ENCODE measurements at regions not wholly inside any gene's neighbourhood (a gene's known extent, or its start where the extent isn't known, plus 50 kb on each side); places are given as distances from the start of the nearest gene placed in this dataset.

GRCh38 chr18:5678278-5678677, 134.5 kb upstream of the EPB41L3 start:
- H3K9ac ChIP-seq (ENCODE audit: low read length), result no peak overlapping the region
- DNase-seq (ENCODE audit: low read depth), result no peak
- no peak overlapping the region for H3K4me3 ChIP-seq (ENCODE audit: low read length)
- H3K4me1 ChIP-seq (ENCODE audit: control insufficient read depth, insufficient read depth, low read length), result no peaks in the 10 kb centered on the region
- H3K9me3 ChIP-seq (ENCODE audit: control insufficient read depth, low read length), result no peaks in the 10 kb centered on the region
- peaks cover 5% of the 10 kb centered on the region for H3K27me3 ChIP-seq (replicated peaks; ENCODE audit: control insufficient read depth, insufficient read depth, low read length)
- H3K36me3 ChIP-seq (ENCODE audit: control insufficient read depth, insufficient read depth, low read length, severe bottlenecking), result no peaks in the 10 kb centered on the region

GRCh38 chr18:5673616-5674015, 129.8 kb upstream of the EPB41L3 start:
- peaks cover 5% of the 10 kb centered on the region for H3K27me3 ChIP-seq (replicated peaks; ENCODE audit: control insufficient read depth, insufficient read depth, low read length)
- no peaks in the 10 kb centered on the region for H3K9me3 ChIP-seq (ENCODE audit: control insufficient read depth, low read length)
- H3K36me3 ChIP-seq (ENCODE audit: control insufficient read depth, insufficient read depth, low read length, severe bottlenecking), result no peaks in the 10 kb centered on the region
- no peak overlapping the region for H3K4me3 ChIP-seq (ENCODE audit: low read length)
- no peak for DNase-seq (ENCODE audit: low read depth)
- H3K9ac ChIP-seq (ENCODE audit: low read length), result no peak overlapping the region
- no peaks in the 10 kb centered on the region for H3K4me1 ChIP-seq (ENCODE audit: control insufficient read depth, insufficient read depth, low read length)

- Histone ChIP-seq H3K4me1 (ENCODE audit: control insufficient read depth, insufficient read depth, low read length) (no peaks in the 10 kb centered on the region), H3K36me3 (ENCODE audit: control insufficient read depth, insufficient read depth, low read length, severe bottlenecking) (no peaks in the 10 kb centered on the region), H3K27me3 (replicated peaks; ENCODE audit: control insufficient read depth, insufficient read depth, low read length) (no peaks in the 10 kb centered on the region), H3K9me3 (ENCODE audit: control insufficient read depth, low read length) (no peaks in the 10 kb centered on the region), H3K9ac (ENCODE audit: low read length) (no peak overlapping the region), H3K4me3 (ENCODE audit: low read length) (no peak overlapping the region)
- no peak for DNase-seq (ENCODE audit: low read depth)
Observed at GRCh38 chr18:5669585-5669984, 125.8 kb upstream of the EPB41L3 start.

GRCh38 chr18:5668087-5668715, 124.4 kb upstream of the EPB41L3 start:
- Histone ChIP-seq H3K9ac (ENCODE audit: low read length) (no peak overlapping the region), H3K27me3 (replicated peaks; ENCODE audit: control insufficient read depth, insufficient read depth, low read length) (no peaks in the 10 kb centered on the region), H3K9me3 (ENCODE audit: control insufficient read depth, low read length) (no peaks in the 10 kb centered on the region), H3K4me1 (ENCODE audit: control insufficient read depth, insufficient read depth, low read length) (no peaks in the 10 kb centered on the region), H3K36me3 (ENCODE audit: control insufficient read depth, insufficient read depth, low read length, severe bottlenecking) (no peaks in the 10 kb centered on the region), H3K4me3 (ENCODE audit: low read length) (no peak overlapping the region)
- no peak for DNase-seq (ENCODE audit: low read depth)

- Histone ChIP-seq H3K36me3 (ENCODE audit: control insufficient read depth, insufficient read depth, low read length, severe bottlenecking) (no peaks in the 10 kb centered on the region), H3K4me1 (ENCODE audit: control insufficient read depth, insufficient read depth, low read length) (no peaks in the 10 kb centered on the region), H3K9ac (ENCODE audit: low read length) (no peak overlapping the region), H3K4me3 (ENCODE audit: low read length) (no peak overlapping the region), H3K27me3 (replicated peaks; ENCODE audit: control insufficient read depth, insufficient read depth, low read length) (no peaks in the 10 kb centered on the region), H3K9me3 (ENCODE audit: control insufficient read depth, low read length) (no peaks in the 10 kb centered on the region)
- no peak for DNase-seq (ENCODE audit: low read depth)
Observed at GRCh38 chr18:5667356-5667755, 123.6 kb upstream of the EPB41L3 start.

GRCh38 chr18:5662586-5663090, 118.8 kb upstream of the EPB41L3 start:
- Histone ChIP-seq H3K9me3 (ENCODE audit: control insufficient read depth, low read length) (no peaks in the 10 kb centered on the region), H3K36me3 (ENCODE audit: control insufficient read depth, insufficient read depth, low read length, severe bottlenecking) (no peaks in the 10 kb centered on the region), H3K4me1 (ENCODE audit: control insufficient read depth, insufficient read depth, low read length) (no peaks in the 10 kb centered on the region), H3K9ac (ENCODE audit: low read length) (no peak overlapping the region), H3K4me3 (ENCODE audit: low read length) (no peak overlapping the region), H3K27me3 (replicated peaks; ENCODE audit: control insufficient read depth, insufficient read depth, low read length) (no peaks in the 10 kb centered on the region)
- DNase-seq (ENCODE audit: low read depth), result no peak

GRCh38 chr18:5661179-5661578, 117.4 kb upstream of the EPB41L3 start:
- Histone ChIP-seq H3K9ac (ENCODE audit: low read length) (no peak overlapping the region), H3K4me3 (ENCODE audit: low read length) (no peak overlapping the region), H3K4me1 (ENCODE audit: control insufficient read depth, insufficient read depth, low read length) (no peaks in the 10 kb centered on the region)

GRCh38 chr18:5653802-5654201, 110.0 kb upstream of the EPB41L3 start:
- Histone ChIP-seq H3K27me3 (replicated peaks; ENCODE audit: control insufficient read depth, insufficient read depth, low read length) (no peaks in the 10 kb centered on the region), H3K9me3 (ENCODE audit: control insufficient read depth, low read length) (no peaks in the 10 kb centered on the region), H3K4me1 (ENCODE audit: control insufficient read depth, insufficient read depth, low read length) (no peaks in the 10 kb centered on the region), H3K9ac (ENCODE audit: low read length) (no peak overlapping the region), H3K36me3 (ENCODE audit: control insufficient read depth, insufficient read depth, low read length, severe bottlenecking) (no peaks in the 10 kb centered on the region), H3K4me3 (ENCODE audit: low read length) (no peak overlapping the region)
- DNase-seq (ENCODE audit: low read depth), result no peak

More at GRCh38 chr18:5661179-5661578, 117.4 kb upstream of the EPB41L3 start:
- no peak for DNase-seq (ENCODE audit: low read depth)
- H3K36me3 ChIP-seq (ENCODE audit: control insufficient read depth, insufficient read depth, low read length, severe bottlenecking), result no peaks in the 10 kb centered on the region
- H3K9me3 ChIP-seq (ENCODE audit: control insufficient read depth, low read length), result no peaks in the 10 kb centered on the region
- no peaks in the 10 kb centered on the region for H3K27me3 ChIP-seq (replicated peaks; ENCODE audit: control insufficient read depth, insufficient read depth, low read length)

GRCh38 chr18:5651736-5652135, 107.9 kb upstream of the EPB41L3 start:
- no peak overlapping the region for H3K9ac ChIP-seq (ENCODE audit: low read length)
- no peak overlapping the region for H3K4me3 ChIP-seq (ENCODE audit: low read length)
- no peak for DNase-seq (ENCODE audit: low read depth)
- no peaks in the 10 kb centered on the region for H3K36me3 ChIP-seq (ENCODE audit: control insufficient read depth, insufficient read depth, low read length, severe bottlenecking)
- no peaks in the 10 kb centered on the region for H3K9me3 ChIP-seq (ENCODE audit: control insufficient read depth, low read length)
- no peaks in the 10 kb centered on the region for H3K27me3 ChIP-seq (replicated peaks; ENCODE audit: control insufficient read depth, insufficient read depth, low read length)
- peaks cover under 1% of the 10 kb centered on the region for H3K4me1 ChIP-seq (ENCODE audit: control insufficient read depth, insufficient read depth, low read length)

GRCh38 chr18:5649439-5649838, 105.6 kb upstream of the EPB41L3 start:
- H3K36me3 ChIP-seq (ENCODE audit: control insufficient read depth, insufficient read depth, low read length, severe bottlenecking), result no peaks in the 10 kb centered on the region
- H3K9ac ChIP-seq (ENCODE audit: low read length), result no peak overlapping the region
- no peak for DNase-seq (ENCODE audit: low read depth)
- H3K4me3 ChIP-seq (ENCODE audit: low read length), result no peak overlapping the region
- H3K4me1 ChIP-seq (ENCODE audit: control insufficient read depth, insufficient read depth, low read length), result peaks cover 5% of the 10 kb centered on the region
- H3K9me3 ChIP-seq (ENCODE audit: control insufficient read depth, low read length), result no peaks in the 10 kb centered on the region
- H3K27me3 ChIP-seq (replicated peaks; ENCODE audit: control insufficient read depth, insufficient read depth, low read length), result no peaks in the 10 kb centered on the region

GRCh38 chr18:5646739-5647138, 102.9 kb upstream of the EPB41L3 start:
- DNase-seq (ENCODE audit: low read depth), result no peak
- H3K27me3 ChIP-seq (replicated peaks; ENCODE audit: control insufficient read depth, insufficient read depth, low read length), result no peaks in the 10 kb centered on the region
- no peak overlapping the region for H3K9ac ChIP-seq (ENCODE audit: low read length)
- H3K36me3 ChIP-seq (ENCODE audit: control insufficient read depth, insufficient read depth, low read length, severe bottlenecking), result no peaks in the 10 kb centered on the region
- H3K9me3 ChIP-seq (ENCODE audit: control insufficient read depth, low read length), result no peaks in the 10 kb centered on the region
- no peak overlapping the region for H3K4me3 ChIP-seq (ENCODE audit: low read length)
- peaks cover 5% of the 10 kb centered on the region for H3K4me1 ChIP-seq (ENCODE audit: control insufficient read depth, insufficient read depth, low read length)

- Histone ChIP-seq H3K36me3 (ENCODE audit: control insufficient read depth, insufficient read depth, low read length, severe bottlenecking) (no peaks in the 10 kb centered on the region), H3K9ac (ENCODE audit: low read length) (no peak overlapping the region), H3K9me3 (ENCODE audit: control insufficient read depth, low read length) (no peaks in the 10 kb centered on the region), H3K27me3 (replicated peaks; ENCODE audit: control insufficient read depth, insufficient read depth, low read length) (peaks cover 13% of the 10 kb centered on the region), H3K4me3 (ENCODE audit: low read length) (no peak overlapping the region), H3K4me1 (ENCODE audit: control insufficient read depth, insufficient read depth, low read length) (peaks cover 5% of the 10 kb centered on the region)
- no peak for DNase-seq (ENCODE audit: low read depth)
Observed at GRCh38 chr18:5643288-5643687, 99.5 kb upstream of the EPB41L3 start.
